ENCODE measurements at regions not wholly inside any gene's neighbourhood (a gene's known extent, or its start where the extent isn't known, plus 50 kb on each side); places are given as distances from the start of the nearest gene placed in this dataset.

DNA sequence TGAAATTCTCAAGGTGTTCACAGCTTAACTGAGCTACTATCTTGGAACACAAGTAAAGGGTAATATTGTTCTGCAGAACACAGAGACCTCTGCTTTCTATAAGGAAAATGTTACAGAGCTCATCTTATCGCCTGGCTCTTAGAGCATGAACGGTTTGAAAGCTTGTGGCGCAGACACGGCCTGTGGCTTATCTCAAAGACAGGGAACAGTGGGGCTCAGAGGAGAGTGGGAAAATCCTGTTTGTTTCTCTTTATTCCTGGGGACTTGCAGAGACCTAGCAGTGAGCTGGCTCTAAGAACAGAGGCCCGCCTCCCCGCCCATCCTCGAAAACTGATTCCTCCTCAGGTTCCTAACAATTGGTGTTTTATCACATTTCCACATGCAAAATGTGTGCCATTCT, 131.7 kb downstream of the EMX2 start:
- DNase-seq, result no peak

DNA sequence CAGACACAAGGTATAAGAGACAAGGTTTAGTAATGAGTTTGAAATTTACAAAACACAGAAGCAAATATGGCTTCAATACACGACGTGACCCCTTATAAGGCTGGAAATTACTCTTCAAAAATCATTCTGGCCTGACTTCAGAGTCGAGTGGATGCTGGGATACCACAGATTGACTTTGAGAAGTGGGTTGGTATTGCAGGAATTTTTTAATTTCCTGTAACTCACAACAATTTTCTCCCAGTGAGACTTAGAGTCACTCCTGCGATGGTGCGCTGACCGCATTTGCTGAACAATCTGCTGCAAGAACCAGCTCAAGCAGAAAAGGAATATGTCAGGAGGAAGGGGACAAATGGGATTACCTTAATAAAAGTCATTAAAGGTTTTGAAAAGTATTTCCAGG, 132.1 kb downstream of the EMX2 start:
- DNase-seq, result no peak

DNA sequence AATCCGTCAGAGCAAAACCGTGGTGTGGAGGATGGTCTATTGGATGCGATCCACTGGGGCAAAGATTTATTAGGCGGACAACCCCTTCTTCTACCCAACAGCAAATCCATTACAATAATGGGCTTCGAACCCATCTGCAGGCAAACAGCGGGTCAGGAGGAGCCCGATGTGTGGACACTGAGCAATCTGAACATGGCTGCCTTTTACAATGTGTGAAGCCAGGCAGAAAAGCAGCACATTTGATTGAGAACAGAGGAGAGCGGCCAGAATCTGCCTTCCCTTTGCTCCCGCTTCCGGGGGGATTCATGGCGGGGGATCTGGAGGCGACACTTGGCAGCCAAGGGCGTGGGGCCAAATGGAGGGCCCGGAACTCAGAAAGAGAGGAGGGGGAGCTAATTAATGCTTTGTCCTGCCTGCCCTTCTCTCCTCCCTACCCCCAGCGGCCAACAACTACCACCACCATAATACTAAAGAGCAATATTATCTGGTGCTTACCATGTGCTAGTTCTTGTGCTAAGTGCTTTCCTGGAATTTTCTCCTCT, 133.0 kb downstream of the EMX2 start:
- no peak for DNase-seq

GRCh38 chr10:117677239-117677638, 134.7 kb downstream of the EMX2 start:
- DNase-seq, result no peak

DNA sequence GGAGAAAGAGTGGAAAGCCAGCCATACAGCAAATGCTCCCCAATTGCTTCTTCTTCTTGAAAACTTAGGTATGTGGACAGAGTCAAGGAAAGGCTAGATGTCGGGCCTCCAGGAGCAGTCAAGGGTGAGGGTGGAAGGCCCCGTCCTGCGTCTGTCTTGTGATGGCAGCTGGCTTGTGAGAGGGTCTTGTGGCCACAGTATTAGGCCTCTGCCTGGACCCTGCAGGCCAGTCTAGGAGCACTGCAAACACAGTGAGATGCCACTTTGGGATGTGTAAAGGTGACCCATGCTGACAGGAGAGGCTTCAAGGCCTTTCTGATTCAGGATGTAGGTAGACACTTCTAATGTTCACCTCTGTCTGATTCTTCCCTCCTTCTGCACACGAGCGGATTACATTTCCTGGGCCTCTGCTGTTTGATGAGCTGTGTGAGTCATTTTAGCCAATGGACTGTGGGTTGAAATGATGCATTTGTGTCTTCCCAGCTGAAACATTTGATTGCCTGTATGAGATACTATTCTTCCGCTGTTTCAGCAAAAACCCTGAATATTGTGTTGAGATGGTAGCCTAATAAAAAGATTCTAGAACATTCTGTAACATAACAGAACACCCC, 135.4 kb downstream of the EMX2 start:
- DNase-seq, result no peak

DNA sequence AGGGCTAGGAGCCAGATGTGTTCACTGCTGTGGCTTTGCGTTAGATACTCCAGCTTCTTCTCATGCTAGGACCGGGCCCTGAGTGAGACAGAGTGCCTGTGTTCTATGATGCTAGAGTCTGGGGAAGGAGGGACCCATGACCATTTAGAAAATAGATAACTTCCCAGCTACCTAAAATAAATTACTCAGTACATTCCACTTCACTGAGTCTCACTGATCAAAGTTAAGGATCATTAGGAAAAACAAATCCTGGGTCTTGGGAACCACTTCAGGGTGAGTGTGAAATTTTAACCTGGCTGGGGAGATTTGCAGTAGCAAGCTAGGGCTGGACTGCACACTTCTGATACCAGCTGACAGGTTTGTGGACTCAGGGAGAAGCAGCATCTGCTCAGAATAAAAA, 138.1 kb downstream of the EMX2 start:
- DNase-seq, result no peak

GRCh38 chr10:117681104-117681503, 138.6 kb downstream of the EMX2 start:
- no peak for DNase-seq

DNA sequence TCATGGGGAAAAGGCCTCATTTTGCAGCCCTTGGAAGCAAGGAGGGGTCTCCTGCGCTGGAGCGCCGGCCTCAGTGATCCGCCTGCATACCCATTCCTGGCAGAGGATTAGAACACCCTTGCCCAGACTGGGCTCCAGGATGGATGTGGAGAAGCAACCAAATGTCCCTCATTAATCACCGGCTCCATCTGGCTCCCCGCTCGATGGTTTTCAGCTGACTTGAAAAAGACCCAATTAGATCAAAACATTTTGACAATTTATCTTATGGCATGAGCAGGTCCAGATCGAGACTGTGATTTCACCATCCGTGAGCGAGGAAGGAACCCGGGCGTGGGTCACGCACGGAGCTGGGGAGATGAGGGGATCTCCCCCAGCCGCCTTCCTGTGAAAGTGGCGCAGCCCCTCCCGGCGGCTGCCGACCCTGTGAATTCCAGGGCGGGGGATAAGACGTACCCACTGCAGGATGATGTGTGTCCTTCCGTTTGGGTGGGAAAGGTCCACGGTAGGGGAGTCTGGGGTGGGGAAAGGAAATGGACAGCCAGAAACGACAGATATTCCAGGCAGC, 141.6 kb downstream of the EMX2 start:
- no peak for DNase-seq

GRCh38 chr10:117684672-117685211, 142.2 kb downstream of the EMX2 start:
- DNase-seq, result no peak

DNA sequence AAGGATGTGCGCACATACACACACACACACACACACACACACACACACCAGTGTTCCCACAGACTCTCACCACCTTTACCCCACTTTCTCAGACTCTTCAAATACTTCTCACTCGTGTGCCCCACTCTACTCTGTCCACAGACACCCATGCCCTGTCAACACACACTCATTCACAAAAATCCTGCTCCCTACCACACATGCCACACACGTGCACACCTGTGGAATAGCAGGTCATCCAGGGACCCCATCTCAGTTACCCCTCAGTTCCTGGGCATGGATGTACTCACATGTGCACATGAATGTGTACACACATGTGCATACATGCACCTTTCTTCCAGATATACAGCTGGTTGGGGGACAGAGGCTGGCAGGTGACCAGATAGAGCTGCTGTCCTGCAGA, 142.9 kb downstream of the EMX2 start:
- DNase-seq, result no peak

DNA sequence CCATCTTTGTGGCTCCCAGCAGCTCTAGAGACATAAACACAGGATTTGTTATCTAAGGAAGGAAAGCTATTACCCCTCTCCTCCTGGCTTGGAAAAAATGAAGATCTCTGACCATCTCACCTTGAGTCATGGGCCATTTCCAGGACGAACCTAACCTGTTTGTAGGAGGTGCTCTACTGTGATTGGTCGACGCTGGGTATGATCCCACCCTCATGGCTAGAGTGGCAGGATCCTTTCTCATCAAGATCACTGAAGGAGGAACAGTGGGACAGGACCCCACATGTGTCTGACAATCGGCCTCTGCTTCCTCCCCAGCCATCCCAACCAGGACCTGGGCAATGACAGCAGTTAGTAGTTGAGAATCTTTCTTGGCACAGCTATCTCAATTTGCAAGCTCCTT, 144.1 kb downstream of the EMX2 start:
- no peak for DNase-seq

GRCh38 chr10:117688358-117688757, 145.8 kb downstream of the EMX2 start:
- DNase-seq, result no peak

GRCh38 chr10:117689566-117689965, 147.0 kb downstream of the EMX2 start:
- DNase-seq, result no peak

- no peak for DNase-seq
Measured at GRCh38 chr10:117690359-117690758, 147.8 kb downstream of the EMX2 start.

DNA sequence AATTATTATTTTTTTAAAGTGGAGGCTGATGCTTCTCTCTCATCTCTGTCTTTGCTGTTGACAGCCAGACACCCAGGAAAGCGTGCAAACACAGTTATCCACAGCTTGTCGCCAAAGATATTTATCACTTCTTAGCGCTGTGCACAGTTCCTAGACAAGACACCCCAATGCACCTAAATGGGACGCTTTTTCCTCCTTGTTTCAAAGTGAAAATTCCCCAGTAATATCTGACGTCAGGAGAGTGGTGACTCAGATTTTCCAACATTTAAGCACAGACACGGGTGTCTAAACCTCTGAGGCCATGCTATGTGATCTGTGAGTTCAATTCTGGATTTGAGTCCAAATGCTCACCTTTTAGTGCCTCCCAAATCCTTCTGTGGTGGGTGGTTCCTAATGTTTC, 151.6 kb downstream of the EMX2 start:
- DNase-seq, result no peak

- DNase-seq, result no peak
Measured at GRCh38 chr10:117697402-117697801, 154.9 kb downstream of the EMX2 start.

DNA sequence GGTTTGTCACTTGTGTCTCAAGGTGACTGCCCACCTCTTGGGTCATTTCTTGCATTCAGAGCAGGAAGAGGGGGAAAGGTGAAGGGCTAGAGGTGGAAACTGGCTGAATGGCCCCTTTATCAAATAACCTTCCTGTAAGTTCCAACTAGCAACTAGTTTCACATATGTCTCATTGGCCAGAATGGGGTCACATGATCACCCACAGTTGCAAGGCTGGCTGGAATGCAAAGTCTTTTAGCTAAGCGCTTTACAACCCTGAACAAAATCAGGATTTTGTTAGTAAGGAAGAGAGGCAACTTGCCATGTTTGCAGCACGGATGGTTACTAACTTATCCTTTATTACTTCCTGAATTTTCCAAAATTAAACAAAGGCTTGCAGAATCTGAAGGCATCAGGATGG, 156.3 kb downstream of the EMX2 start:
- no peak for DNase-seq

- DNase-seq, result no peak
Measured at GRCh38 chr10:117699436-117700075, 157.0 kb downstream of the EMX2 start.

- DNase-seq, result no peak
Measured at GRCh38 chr10:117710181-117710798, 167.7 kb downstream of the EMX2 start.

DNA sequence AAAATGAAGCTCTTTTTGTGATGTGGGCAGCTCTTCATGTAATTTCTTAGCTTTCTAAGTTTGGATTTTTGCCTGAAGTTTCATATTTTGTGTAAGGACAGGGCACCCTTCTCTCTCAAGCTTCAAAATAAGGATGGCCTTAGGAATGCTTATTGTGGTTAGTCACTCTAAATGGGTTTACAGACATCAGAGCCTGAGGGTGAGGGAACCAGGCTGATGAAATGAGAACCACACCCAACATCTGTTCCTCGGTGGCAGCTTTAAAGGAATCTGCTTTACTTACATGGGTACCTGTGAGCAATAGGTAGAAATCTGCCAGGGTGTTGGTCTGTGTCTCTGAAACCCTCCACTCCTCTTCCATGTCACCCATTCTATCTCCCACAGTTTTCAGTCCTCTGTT, 174.3 kb downstream of the EMX2 start:
- DNase-seq, result no peak

DNA sequence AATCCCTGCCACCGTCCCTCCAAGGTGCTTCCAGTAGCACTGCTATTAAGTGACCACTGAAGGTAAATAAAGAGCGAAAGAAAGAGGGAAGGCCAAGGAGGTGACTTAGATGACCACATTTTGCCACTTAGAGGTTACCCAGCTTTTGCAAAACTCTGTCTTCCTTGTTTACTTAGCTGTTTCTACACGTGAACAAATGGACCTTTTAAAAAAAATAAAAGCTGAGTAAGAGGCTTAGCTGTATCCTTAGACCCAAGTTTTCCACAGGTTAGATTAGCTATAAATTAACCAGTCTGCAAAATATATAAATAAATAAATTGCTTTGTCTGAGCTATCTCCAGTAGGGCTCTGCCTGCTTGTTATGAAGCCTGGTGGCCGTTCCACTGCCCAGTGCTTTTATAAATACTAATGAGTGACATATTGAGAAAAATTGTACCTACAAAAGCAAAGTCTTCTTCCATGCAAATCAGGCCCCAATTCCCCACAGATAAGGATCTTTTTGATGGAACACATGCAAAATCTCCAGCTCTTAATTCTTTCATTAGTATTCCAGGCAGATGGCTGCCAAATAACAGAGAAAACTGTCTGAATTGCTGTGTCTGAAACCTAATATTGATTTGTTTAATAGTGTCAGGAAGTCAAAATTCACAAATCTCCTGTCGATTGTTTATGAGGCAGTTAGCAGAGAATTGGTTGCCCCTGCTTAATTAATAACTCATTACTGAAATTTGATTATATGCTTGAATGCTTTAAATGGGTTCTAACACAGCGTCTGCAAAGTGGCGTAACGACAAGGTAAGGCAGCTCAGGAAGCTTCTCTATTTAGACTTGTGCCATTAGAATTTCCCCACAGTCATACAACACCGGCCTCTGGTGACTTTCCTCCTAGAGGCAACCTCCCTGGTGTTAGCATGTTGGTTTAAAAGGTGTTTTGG, 176.7 kb downstream of the EMX2 start:
- no peak for DNase-seq

All from NCI-H1417 treated with DMSO at 0.1 percent for 48 hours (cell line).